Lower leg skin (tissue), 4 donors: ENCODE measurements at regions not wholly inside any gene's neighbourhood (a gene's known extent, or its start where the extent isn't known, plus 50 kb on each side); places are given as distances from the start of the nearest gene placed in this dataset.
"Not testable (repeated sequence)": the region's sequence is repeated elsewhere in the genome, so short reads cannot be mapped to it uniquely, and the experiment has no call there.

Experiments
- DNase-seq, 2 donors: peaks; one replicate each; pipeline ENCODE4 v3.0.0-alpha.2; 2019; ENCODE audit warnings: low spot score in 2 of 2
- H3K4me3 ChIP-seq: fragments of 200-600 bp; sonication (generic); 2 replicates; pipeline ENCODE4 v1.5.1; 2017; ENCODE audit warnings: mild to moderate bottlenecking, low read depth; ENCODE audit not compliant: poor library complexity, severe bottlenecking
- CTCF ChIP-seq, 3 donors: fragments of 450-650 bp; IDR thresholded peaks; one replicate each; pipeline ENCODE4 v1.5.1; 2016; ENCODE audit warnings: antibody characterized with exemption in 3 of 3, mild to moderate bottlenecking in 3 of 3, moderate library complexity in 2 of 3
- POLR2A ChIP-seq, 2 donors: fragments of 450-650 bp; IDR thresholded peaks; one replicate each; pipeline ENCODE4 v1.6.1; 2016 to 2017; ENCODE audit warnings: antibody characterized with exemption in 2 of 2, mild to moderate bottlenecking in 1 of 2, moderate library complexity in 1 of 2
- WGBS, 2 donors: methylation state at CpG; one replicate each; pipeline ENCODE4 v1.1.5; 2018; 5-methylcytosine and 5-hydroxymethylcytosine counted together
- intact Hi-C: fragments of 100-400 bp; cut with DNase I; formaldehyde crosslinking; loops from one replicate; pipeline ENCODE4 v1.15.0; 2023; ENCODE audit warnings: low total_unique reads

DNA sequence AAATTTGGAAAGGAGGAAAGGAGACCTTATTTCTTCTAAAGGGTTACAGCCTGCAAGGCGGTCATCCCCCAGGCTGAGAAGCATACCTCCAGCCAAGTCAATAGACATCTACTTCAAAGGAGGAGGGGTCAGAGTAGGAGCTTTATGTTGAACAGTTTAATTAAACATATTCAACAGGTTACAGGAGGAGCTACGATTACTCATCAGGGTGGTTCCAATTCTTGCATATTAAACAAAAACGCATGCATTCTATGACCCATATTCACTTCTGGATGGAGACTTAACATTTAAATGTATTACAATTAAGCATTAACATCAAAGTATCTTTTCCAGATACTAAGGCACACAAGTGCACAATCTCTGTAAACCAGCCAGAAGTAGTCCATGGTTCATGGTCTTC is 1955.0 kb downstream of the PCDH9 start:
- no peak overlapping the region for H3K4me3 ChIP-seq
- 90 to 92% methylated on average over 3 of the region's 3 CpGs for WGBS, 2 donors
- intact Hi-C loops = no loop called here
- no peak for DNase-seq
- TF ChIP-seq POLR2A (IDR thresholded peaks at IDR 0.05) (no peak), CTCF (IDR thresholded peaks at IDR 0.05) (no peak)

DNA sequence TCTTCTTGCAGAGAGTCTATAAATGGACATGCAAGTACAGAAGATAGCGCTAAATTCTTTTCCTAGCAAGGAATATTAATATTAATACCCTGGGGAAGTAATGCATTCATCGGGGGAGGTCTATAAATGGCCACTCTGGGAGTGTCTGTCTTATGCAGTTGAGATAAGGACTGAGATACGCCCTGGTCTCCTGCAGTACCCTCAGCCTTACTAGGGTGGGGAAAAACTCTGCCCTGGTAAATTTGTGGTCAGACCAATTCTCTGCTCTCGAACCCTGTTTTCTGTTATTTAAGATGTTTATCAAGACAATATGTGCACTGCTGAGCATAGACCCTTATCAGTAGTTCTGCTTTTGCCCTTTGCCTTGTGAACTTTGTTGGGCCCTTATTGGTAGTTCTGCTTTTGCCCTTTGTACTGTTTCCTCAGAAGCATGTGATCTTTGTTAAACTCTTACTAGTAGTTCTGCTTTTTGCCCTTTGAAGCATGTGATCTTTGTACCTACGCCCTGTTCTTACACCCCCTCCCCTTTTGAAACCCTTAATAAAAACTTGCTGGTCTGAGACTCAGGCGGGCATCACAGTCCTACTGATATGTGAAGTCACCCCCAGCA is 1956.2 kb downstream of the PCDH9 start:
- intact Hi-C loops, H3K4me3 ChIP-seq, DNase-seq: not testable (repeated sequence)
- WGBS, 2 donors = 91 to 95% methylated on average over 6 of the region's 6 CpGs

- DNase-seq = no peak
- H3K4me3 ChIP-seq = no peak overlapping the region
- no peak for TF ChIP-seq POLR2A (IDR thresholded peaks at IDR 0.05)
- TF ChIP-seq CTCF (IDR thresholded peaks at IDR 0.05) = no peak
- intact Hi-C loops = no loop called here
Observed at GRCh38 chr13:65268009-65268408, 1962.1 kb downstream of the PCDH9 start.

DNA sequence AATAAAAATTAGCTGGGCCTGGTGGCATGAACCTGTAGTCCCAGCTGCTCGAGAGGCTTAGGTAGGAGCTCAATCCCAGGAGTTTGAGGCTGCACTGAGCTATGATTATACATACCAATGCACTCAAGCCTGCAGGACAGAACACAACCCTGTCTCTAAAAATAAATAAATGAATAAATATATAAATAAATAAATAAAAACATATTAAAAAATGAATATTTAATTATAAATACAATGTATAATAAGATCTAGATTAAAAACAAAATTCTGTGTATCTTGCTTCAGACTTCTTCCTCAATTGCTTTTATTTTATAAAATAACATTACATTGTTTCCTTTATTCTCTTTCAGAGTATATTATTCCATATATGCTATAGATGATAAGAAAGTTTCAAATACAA is 1964.1 kb downstream of the PCDH9 start:
- H3K4me3 ChIP-seq = no peak overlapping the region
- no peak for TF ChIP-seq CTCF (IDR thresholded peaks at IDR 0.05)
- no peak for TF ChIP-seq POLR2A (IDR thresholded peaks at IDR 0.05)
- intact Hi-C loops = no loop called here
- no peak for DNase-seq
- 71 to 78% methylated on average over 1 of the region's 1 CpG for WGBS, 2 donors

DNA sequence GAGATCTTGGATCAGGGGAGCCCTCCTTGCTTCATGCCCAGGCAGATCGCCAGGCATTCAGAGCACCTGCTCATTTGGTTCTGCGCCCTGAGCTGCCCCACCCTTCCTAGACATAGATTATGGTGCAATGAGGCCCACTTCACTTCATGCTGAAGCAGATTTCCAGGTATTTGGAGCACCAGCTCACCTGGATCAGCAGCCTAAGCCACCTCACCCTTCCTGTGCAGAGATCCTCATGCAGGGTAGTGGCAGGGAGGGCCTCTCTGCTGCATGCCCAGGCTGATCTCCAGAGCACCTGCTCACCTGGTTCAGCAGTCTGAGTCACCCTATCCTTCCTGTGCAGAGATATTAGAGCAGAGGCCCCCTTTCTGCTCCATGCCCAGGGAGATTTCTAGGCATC is 1966.1 kb downstream of the PCDH9 start:
- intact Hi-C loops = no loop called here
- no peak for DNase-seq
- H3K4me3 ChIP-seq = no peak overlapping the region
- TF ChIP-seq CTCF (IDR thresholded peaks at IDR 0.05) (no peak), POLR2A (IDR thresholded peaks at IDR 0.05) (no peak)
- WGBS, 2 donors = 52 to 63% methylated on average over 2 of the region's 2 CpGs

GRCh38 chr13:65260946-65261891 is 1968.9 kb downstream of the PCDH9 start:
- intact Hi-C loops = no loop called here
- H3K4me3 ChIP-seq = no peak overlapping the region
- DNase-seq = no peak
- TF ChIP-seq CTCF (IDR thresholded peaks at IDR 0.05) (no peak), POLR2A (IDR thresholded peaks at IDR 0.05) (no peak)
- WGBS, 2 donors = 35 to 39% methylated on average over 5 of the region's 5 CpGs
